ENCODE measurements at regions not wholly inside any gene's neighbourhood (a gene's known extent, or its start where the extent isn't known, plus 50 kb on each side); places are given as distances from the start of the nearest gene placed in this dataset.

GRCh38 chr10:128854963-128855362 lies 612.1 kb upstream of the MGMT start (continued):
- no peak for TF ChIP-seq CSRNP1 (CRISPR knock-in tag; IDR thresholded peaks at IDR 0.05)
- TF ChIP-seq ZNF556 (CRISPR knock-in tag; IDR thresholded peaks at IDR 0.05; ENCODE audit: borderline replicate concordance), result no peak
- no peak for TF ChIP-seq ZNF253 (CRISPR knock-in tag; IDR thresholded peaks at IDR 0.05; ENCODE audit: borderline replicate concordance)
- no peak for TF ChIP-seq ZNF672 (CRISPR knock-in tag; IDR thresholded peaks at IDR 0.05)
- TF ChIP-seq ZZZ3 (CRISPR knock-in tag; IDR thresholded peaks at IDR 0.05; ENCODE audit: borderline replicate concordance), result no peak
- TF ChIP-seq, protein P1, sequence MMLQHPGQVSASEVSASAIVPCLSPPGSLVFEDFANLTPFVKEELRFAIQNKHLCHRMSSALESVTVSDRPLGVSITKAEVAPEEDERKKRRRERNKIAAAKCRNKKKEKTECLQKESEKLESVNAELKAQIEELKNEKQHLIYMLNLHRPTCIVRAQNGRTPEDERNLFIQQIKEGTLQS (CRISPR knock-in tag; IDR thresholded peaks at IDR 0.05), result no peak
- TF ChIP-seq IKZF1 (IDR thresholded peaks at IDR 0.05), result no peak

- in situ Hi-C loops (cut with HindIII; ENCODE audit: extremely low pct_ligation_motif_present, low pct_unique_long_range_greater_than_20kb), result loop anchor here (25.0 kb wide), 1 partner anchor 594 kb away; no protein-coding TSS in a partner anchor
- Histone ChIP-seq H3K27ac (ENCODE audit: extremely low read length, insufficient read depth, low read length) (no peak overlapping the region), H3K36me3 (replicated peaks in 1 of 2; ENCODE audit: control insufficient read depth in 1 of 2, insufficient read depth in 2 of 2, low read length in 2 of 2) (no peaks in the 10 kb centered on the region), H4K20me1 (ENCODE audit: insufficient read depth, low read length) (no peaks in the 10 kb centered on the region), H3K4me1 (ENCODE audit: insufficient read depth, low read length) (peaks cover 21% of the 10 kb centered on the region), H3K27me3 (ENCODE audit: control insufficient read depth in 1 of 2, insufficient read depth in 2 of 2, low read length in 2 of 2) (peaks cover 0 to 20% of the 10 kb centered on the region in 2 experiments; a peak in 2 of 5 replicates), H3K9me3 (ENCODE audit: low read length) (no peaks in the 10 kb centered on the region), H3K9ac (ENCODE audit: insufficient read depth, low read depth, low read length) (no peak overlapping the region), H2AFZ (ENCODE audit: low read length) (no peak overlapping the region), H3K79me2 (ENCODE audit: insufficient read depth, low read length) (no peaks in the 10 kb centered on the region), H3K4me3 (replicated peaks in 1 of 3; ENCODE audit: insufficient read depth in 1 of 3, low read depth in 2 of 3, low read length in 3 of 3) (no peak overlapping the region), H3K4me2 (ENCODE audit: low read depth, low read length) (no peak overlapping the region)
- no peak for FAIRE-seq
- BruUV-seq (replicated peaks), result no TSS peak
- intact Hi-C loops (cut with micrococcal nuclease; ENCODE audit: unreplicated experiment), result loop anchor here (2.0 to 5.0 kb wide), 2 partner anchors 224 to 587 kb away; no protein-coding TSS in a partner anchor
- 68% methylated on average over 9 of the region's 14 CpGs for WGBS (ENCODE audit: low lambda C conversion rate)
- CTCF ChIA-PET (ENCODE audit: low intra/inter-chr PET ratio, low total read pairs), result no interaction called here
- TF ChIP-seq HOXA3 (CRISPR knock-in tag; IDR thresholded peaks at IDR 0.05) (no peak), FOXJ3 (CRISPR knock-in tag; IDR thresholded peaks at IDR 0.05; ENCODE audit: borderline replicate concordance) (no peak), ZNF101 (CRISPR knock-in tag; IDR thresholded peaks at IDR 0.05; ENCODE audit: borderline replicate concordance, low read depth) (no peak), NONO (IDR thresholded peaks at IDR 0.05) (no peak), NONO (CRISPR knock-in tag; conservative IDR thresholded peaks at IDR 0.05) (no peak), TBP (CRISPR knock-in tag; IDR thresholded peaks at IDR 0.05) (no peak), ZNF556 (CRISPR knock-in tag; IDR thresholded peaks at IDR 0.05; ENCODE audit: borderline replicate concordance) (no peak)
- ATAC-seq, result no peak
- POLR2A ChIA-PET, result no interaction called here
- no peak for DNase-seq (ENCODE audit: low spot score)
Observed at GRCh38 chr10:128855618-128856428, 611.2 kb upstream of the MGMT start.

Data from HepG2 (cell line).